ENCODE measurements at regions not wholly inside any gene's neighbourhood (a gene's known extent, or its start where the extent isn't known, plus 50 kb on each side); places are given as distances from the start of the nearest gene placed in this dataset.

DNA sequence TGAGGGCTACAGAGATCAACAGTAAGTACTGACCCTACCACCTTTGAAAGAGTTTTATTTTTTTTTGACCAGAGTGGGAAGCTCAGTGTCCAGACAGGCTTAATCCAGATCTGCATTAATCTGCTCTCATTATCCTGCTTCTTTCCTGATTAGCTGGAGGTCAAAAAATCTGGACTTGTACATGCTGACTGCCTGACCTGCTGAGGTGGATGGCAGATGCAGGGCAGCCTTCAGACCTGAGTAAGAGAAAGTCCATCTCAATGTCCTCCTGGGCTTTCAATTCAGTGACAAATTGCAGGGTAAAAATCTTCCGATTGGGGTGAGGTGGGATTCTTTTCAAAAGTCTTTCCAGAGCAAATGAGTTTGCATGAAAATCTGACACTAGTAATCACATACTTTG, 998.8 kb upstream of the PIK3C3 start:
- TF ChIP-seq CTCF (IDR thresholded peaks at IDR 0.05; ENCODE audit: insufficient read depth, low read length, poor library complexity, severe bottlenecking) (no peak), EZH2phosphoT487 (conservative IDR thresholded peaks at IDR 0.05; ENCODE audit: low read length) (no peak)

All from SU-DHL-6 (cell line).